HG03108 (cell line): ENCODE measurements at regions not wholly inside any gene's neighbourhood (a gene's known extent, or its start where the extent isn't known, plus 50 kb on each side); places are given as distances from the start of the nearest gene placed in this dataset.
"Not testable (repeated sequence)": the region's sequence is repeated elsewhere in the genome, so short reads cannot be mapped to it uniquely, and the experiment has no call there.

Experiments used
- ATAC-seq: cut with Tn5 transposase; IDR thresholded peaks from one replicate; pipeline ENCODE4 v1.9.1; 2021; ENCODE audit warnings: moderate library complexity; ENCODE audit not compliant: unreplicated experiment

GRCh38 chr4:187046471-187046870, 322.8 kb upstream of the FAT1 start:
- ATAC-seq, result no peak

- no peak for ATAC-seq
These were observed 335.4 kb upstream of the FAT1 start for GRCh38 chr4:187059021-187059420.

GRCh38 chr4:187059895-187060294, 336.2 kb upstream of the FAT1 start:
- ATAC-seq, result no peak

- ATAC-seq, result no peak
These were observed 336.9 kb upstream of the FAT1 start for GRCh38 chr4:187060551-187060950.

- ATAC-seq, result no peak
These were observed 339.6 kb upstream of the FAT1 start for GRCh38 chr4:187063251-187063650.

- ATAC-seq, result no peak
These were observed 340.4 kb upstream of the FAT1 start for GRCh38 chr4:187064033-187064432.

GRCh38 chr4:187065396-187065795, 341.7 kb upstream of the FAT1 start:
- no peak for ATAC-seq

- ATAC-seq, result no peak
These were observed 342.1 kb upstream of the FAT1 start for GRCh38 chr4:187065806-187066205.

- ATAC-seq, result no peak
These were observed 345.7 kb upstream of the FAT1 start for GRCh38 chr4:187069398-187069797.

- ATAC-seq, result no peak
These were observed 346.5 kb upstream of the FAT1 start for GRCh38 chr4:187070158-187070557.

GRCh38 chr4:187070740-187071139, 347.1 kb upstream of the FAT1 start:
- no peak for ATAC-seq

GRCh38 chr4:187071946-187072600, 348.4 kb upstream of the FAT1 start:
- no peak for ATAC-seq

- no peak for ATAC-seq
These were observed 350.2 kb upstream of the FAT1 start for GRCh38 chr4:187073820-187074219.

- ATAC-seq, result no peak
These were observed 351.9 kb upstream of the FAT1 start for GRCh38 chr4:187075514-187075913.

GRCh38 chr4:187077744-187078401, 354.2 kb upstream of the FAT1 start:
- no peak for ATAC-seq

GRCh38 chr4:187084701-187085100, 361.0 kb upstream of the FAT1 start:
- ATAC-seq, result no peak

GRCh38 chr4:187085339-187085738, 361.7 kb upstream of the FAT1 start:
- no peak for ATAC-seq

GRCh38 chr4:187086151-187086550, 362.5 kb upstream of the FAT1 start:
- no peak for ATAC-seq

- no peak for ATAC-seq
These were observed 364.6 kb upstream of the FAT1 start for GRCh38 chr4:187088070-187088799.

- ATAC-seq, result no peak
These were observed 366.7 kb upstream of the FAT1 start for GRCh38 chr4:187090401-187090800.

GRCh38 chr4:187090832-187091231, 367.2 kb upstream of the FAT1 start:
- not testable (repeated sequence) for ATAC-seq

GRCh38 chr4:187094144-187094543, 370.5 kb upstream of the FAT1 start:
- ATAC-seq, result no peak
